ENCODE measurements at regions not wholly inside any gene's neighbourhood (a gene's known extent, or its start where the extent isn't known, plus 50 kb on each side); places are given as distances from the start of the nearest gene placed in this dataset.

- no peak for DNase-seq
Observed at GRCh38 chr13:79803989-79804388, 323.0 kb downstream of the NDFIP2 start.

- DNase-seq: no peak
Observed at GRCh38 chr13:79803296-79803695, 322.3 kb downstream of the NDFIP2 start.

- no peak for DNase-seq
Observed at GRCh38 chr13:79802389-79803085, 321.6 kb downstream of the NDFIP2 start.

GRCh38 chr13:79799059-79799867, 318.3 kb downstream of the NDFIP2 start:
- no peak for DNase-seq

- no peak for DNase-seq
Observed at GRCh38 chr13:79796136-79796535, 315.2 kb downstream of the NDFIP2 start.

GRCh38 chr13:79794931-79795330, 314.0 kb downstream of the NDFIP2 start:
- DNase-seq: no peak

GRCh38 chr13:79792716-79793115, 311.8 kb downstream of the NDFIP2 start:
- no peak for DNase-seq

- DNase-seq: no peak
Observed at GRCh38 chr13:79791471-79792042, 310.6 kb downstream of the NDFIP2 start.

GRCh38 chr13:79786176-79786575, 305.2 kb downstream of the NDFIP2 start:
- no peak for DNase-seq

GRCh38 chr13:79782541-79783205, 301.7 kb downstream of the NDFIP2 start:
- DNase-seq: no peak

GRCh38 chr13:79781829-79782540, 301.0 kb downstream of the NDFIP2 start:
- DNase-seq: no peak

- no peak for DNase-seq
Observed at GRCh38 chr13:79780240-79780639, 299.3 kb downstream of the NDFIP2 start.

GRCh38 chr13:79779761-79780160, 298.8 kb downstream of the NDFIP2 start:
- DNase-seq: no peak

- DNase-seq: no peak
Observed at GRCh38 chr13:79778741-79779460, 297.9 kb downstream of the NDFIP2 start.

GRCh38 chr13:79777504-79777903, 296.5 kb downstream of the NDFIP2 start:
- no peak for DNase-seq

GRCh38 chr13:79776531-79777295, 295.8 kb downstream of the NDFIP2 start:
- no peak for DNase-seq

- DNase-seq: peak; percentile 19 to 79
Observed at GRCh38 chr13:79775830-79776229, 294.9 kb downstream of the NDFIP2 start.

- no peak for DNase-seq
Observed at GRCh38 chr13:79772811-79773210, 291.9 kb downstream of the NDFIP2 start.

GRCh38 chr13:79771493-79771892, 290.5 kb downstream of the NDFIP2 start:
- no peak for DNase-seq

- no peak for DNase-seq
Observed at GRCh38 chr13:79770056-79770455, 289.1 kb downstream of the NDFIP2 start.

GRCh38 chr13:79767126-79767525, 286.2 kb downstream of the NDFIP2 start:
- DNase-seq: no peak
